Fibroblast of pulmonary artery (primary cell): ENCODE measurements at regions not wholly inside any gene's neighbourhood (a gene's known extent, or its start where the extent isn't known, plus 50 kb on each side); places are given as distances from the start of the nearest gene placed in this dataset.
"Not testable (repeated sequence)": the region's sequence is repeated elsewhere in the genome, so short reads cannot be mapped to it uniquely, and the experiment has no call there.

Experiments used
- DNase-seq: peaks from one replicate; pipeline ENCODE4 v3.0.0-alpha.2; 2010; ENCODE audit warnings: low read depth
- H3K4me3 ChIP-seq: replicated peaks from 2 replicates; pipeline ENCODE4 v1.5.1; 2011; ENCODE audit warnings: low read depth, mild to moderate bottlenecking, control low read depth, low read length, moderate library complexity
- TF ChIP-seq, protein P1 (sequence below): IDR thresholded peaks from 2 replicates; pipeline ENCODE4 v1.5.1; 2011; ENCODE audit warnings: mild to moderate bottlenecking, control low read depth, low read length, inconsistent platforms; ENCODE audit errors: missing control alignments

- TF ChIP-seq, protein P1, sequence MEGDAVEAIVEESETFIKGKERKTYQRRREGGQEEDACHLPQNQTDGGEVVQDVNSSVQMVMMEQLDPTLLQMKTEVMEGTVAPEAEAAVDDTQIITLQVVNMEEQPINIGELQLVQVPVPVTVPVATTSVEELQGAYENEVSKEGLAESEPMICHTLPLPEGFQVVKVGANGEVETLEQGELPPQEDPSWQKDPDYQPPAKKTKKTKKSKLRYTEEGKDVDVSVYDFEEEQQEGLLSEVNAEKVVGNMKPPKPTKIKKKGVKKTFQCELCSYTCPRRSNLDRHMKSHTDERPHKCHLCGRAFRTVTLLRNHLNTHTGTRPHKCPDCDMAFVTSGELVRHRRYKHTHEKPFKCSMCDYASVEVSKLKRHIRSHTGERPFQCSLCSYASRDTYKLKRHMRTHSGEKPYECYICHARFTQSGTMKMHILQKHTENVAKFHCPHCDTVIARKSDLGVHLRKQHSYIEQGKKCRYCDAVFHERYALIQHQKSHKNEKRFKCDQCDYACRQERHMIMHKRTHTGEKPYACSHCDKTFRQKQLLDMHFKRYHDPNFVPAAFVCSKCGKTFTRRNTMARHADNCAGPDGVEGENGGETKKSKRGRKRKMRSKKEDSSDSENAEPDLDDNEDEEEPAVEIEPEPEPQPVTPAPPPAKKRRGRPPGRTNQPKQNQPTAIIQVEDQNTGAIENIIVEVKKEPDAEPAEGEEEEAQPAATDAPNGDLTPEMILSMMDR = no peak
- no peak overlapping the region for H3K4me3 ChIP-seq
- no peak for DNase-seq
These were observed 359.1 kb downstream of the ZNF674 start for GRCh38 chrX:46185923-46186810.

DNA sequence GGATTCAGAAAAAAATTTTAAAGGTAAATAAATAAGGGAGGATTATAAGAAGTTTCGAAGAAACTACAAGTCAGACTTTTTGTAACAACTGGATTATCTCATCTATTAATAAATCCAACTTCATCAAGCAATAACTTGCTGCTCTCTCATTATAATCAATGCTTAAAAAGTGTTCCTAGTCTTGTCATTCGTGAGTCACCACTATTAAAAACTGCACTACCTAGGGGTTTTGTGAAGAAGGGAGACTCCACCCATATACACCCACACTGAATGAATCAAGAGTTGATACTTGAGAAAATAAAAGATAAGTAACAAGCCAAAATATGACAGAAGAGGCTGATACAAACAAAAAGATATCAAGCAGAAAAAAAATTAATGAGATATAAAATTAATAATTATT, 360.5 kb downstream of the ZNF674 start:
- DNase-seq = no peak
- no peak overlapping the region for H3K4me3 ChIP-seq
- TF ChIP-seq, protein P1 = no peak

GRCh38 chrX:46180258-46180687, 364.9 kb downstream of the ZNF674 start:
- TF ChIP-seq, protein P1 = no peak
- DNase-seq = peak; percentile 68
- H3K4me3 ChIP-seq = no peak overlapping the region

DNA sequence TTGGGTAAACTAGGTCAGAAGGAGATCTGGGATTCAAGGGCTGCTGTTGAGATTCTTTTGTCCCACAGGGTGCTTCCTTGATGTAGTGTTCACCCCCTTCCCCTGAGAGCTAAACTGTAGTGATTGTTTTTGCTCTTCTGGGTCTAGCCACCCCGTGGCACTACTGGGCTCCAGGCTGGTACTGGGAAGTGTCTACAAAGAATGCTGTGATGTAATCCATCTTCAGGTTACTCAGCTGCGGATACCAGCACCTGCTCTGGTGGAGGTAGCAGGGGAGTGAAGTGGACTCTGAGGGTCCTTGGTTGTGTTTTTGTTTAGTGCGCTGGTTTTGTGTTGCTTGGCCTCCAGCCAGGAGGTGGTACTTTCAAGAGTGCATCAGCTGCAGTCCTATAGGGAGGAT, 365.5 kb downstream of the ZNF674 start:
- no peak for DNase-seq
- TF ChIP-seq, protein P1 = no peak

DNA sequence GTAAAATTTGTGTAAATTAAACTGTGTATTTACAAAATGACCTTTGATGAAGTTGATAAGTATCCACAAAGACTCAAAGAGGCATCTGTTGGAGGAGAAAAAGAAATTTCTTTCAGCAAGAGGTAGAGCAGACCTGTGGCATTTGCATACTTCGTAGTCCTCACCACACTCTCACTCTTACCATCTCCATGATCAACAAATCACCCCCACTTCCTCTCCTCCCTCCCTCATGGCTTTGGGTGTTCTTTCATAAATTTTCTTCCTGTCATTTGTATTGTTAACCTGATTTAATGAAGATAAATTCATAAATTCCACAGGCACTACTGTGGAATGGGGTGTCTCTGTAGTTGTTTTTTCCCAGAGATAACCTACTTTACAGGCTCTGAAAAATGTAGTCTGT, 366.5 kb downstream of the ZNF674 start:
- H3K4me3 ChIP-seq = no peak overlapping the region
- DNase-seq = no peak
- TF ChIP-seq, protein P1 = no peak

More for the DNA sequence above, 365.5 kb downstream of the ZNF674 start:
- no peak overlapping the region for H3K4me3 ChIP-seq

GRCh38 chrX:46173159-46173558, 372.1 kb downstream of the ZNF674 start:
- no peak for DNase-seq
- TF ChIP-seq, protein P1 = no peak
- H3K4me3 ChIP-seq = no peak overlapping the region

- H3K4me3 ChIP-seq, DNase-seq: not testable (repeated sequence)
These were observed 373.8 kb downstream of the ZNF674 start for GRCh38 chrX:46171457-46171856.
